Kidney capillary endothelial cell (primary cell): ENCODE measurements at regions not wholly inside any gene's neighbourhood (a gene's known extent, or its start where the extent isn't known, plus 50 kb on each side); places are given as distances from the start of the nearest gene placed in this dataset.

Experiments used
- DNase-seq: peaks from one replicate; pipeline ENCODE4 v3.0.0-alpha.2; 2018; ENCODE audit warnings: low spot score

GRCh38 chr2:58664523-58665151 lies 423.5 kb upstream of the FANCL start:
- DNase-seq = peak; percentile 57

- no peak for DNase-seq
Measured at GRCh38 chr2:58660046-58660445, 418.9 kb upstream of the FANCL start.

GRCh38 chr2:58655152-58655551 lies 414.0 kb upstream of the FANCL start:
- no peak for DNase-seq

GRCh38 chr2:58651930-58652329 lies 410.8 kb upstream of the FANCL start:
- DNase-seq = no peak

- no peak for DNase-seq
Measured at GRCh38 chr2:58650781-58651180, 409.7 kb upstream of the FANCL start.

GRCh38 chr2:58649756-58650155 lies 408.6 kb upstream of the FANCL start:
- no peak for DNase-seq

GRCh38 chr2:58645017-58645416 lies 403.9 kb upstream of the FANCL start:
- DNase-seq = no peak

- DNase-seq = no peak
Measured at GRCh38 chr2:58644451-58644850, 403.3 kb upstream of the FANCL start.

GRCh38 chr2:58641001-58641400 lies 399.9 kb upstream of the FANCL start:
- no peak for DNase-seq

- DNase-seq = no peak
Measured at GRCh38 chr2:58640042-58640441, 398.9 kb upstream of the FANCL start.

- DNase-seq = no peak
Measured at GRCh38 chr2:58638256-58638805, 397.2 kb upstream of the FANCL start.

- DNase-seq = no peak
Measured at GRCh38 chr2:58636872-58637271, 395.7 kb upstream of the FANCL start.

GRCh38 chr2:58635801-58636375 lies 394.8 kb upstream of the FANCL start:
- no peak for DNase-seq

GRCh38 chr2:58634653-58635370 lies 393.7 kb upstream of the FANCL start:
- DNase-seq = no peak

GRCh38 chr2:58633613-58634365 lies 392.7 kb upstream of the FANCL start:
- peak; percentile 89 for DNase-seq

- DNase-seq = no peak
Measured at GRCh38 chr2:58631986-58632385, 390.9 kb upstream of the FANCL start.

GRCh38 chr2:58629545-58630119 lies 388.5 kb upstream of the FANCL start:
- DNase-seq = no peak

- no peak for DNase-seq
Measured at GRCh38 chr2:58620896-58621295, 379.8 kb upstream of the FANCL start.

GRCh38 chr2:58620093-58620492 lies 379.0 kb upstream of the FANCL start:
- no peak for DNase-seq

- no peak for DNase-seq
Measured at GRCh38 chr2:58616961-58617360, 375.8 kb upstream of the FANCL start.

GRCh38 chr2:58614219-58614618 lies 373.1 kb upstream of the FANCL start:
- DNase-seq = no peak

- DNase-seq = no peak
Measured at GRCh38 chr2:58612973-58613372, 371.8 kb upstream of the FANCL start.
